Testis (tissue), 2 donors: ENCODE measurements at regions not wholly inside any gene's neighbourhood (a gene's known extent, or its start where the extent isn't known, plus 50 kb on each side); places are given as distances from the start of the nearest gene placed in this dataset.

Source experiments
- DNase-seq: peaks from one replicate; pipeline ENCODE4 v3.0.0-alpha.2; 2019
- H3K27ac ChIP-seq, 2 donors: fragments of 200-600 bp; sonication (generic); one replicate each; pipeline ENCODE4 v1.5.1; 2019
- H3K27me3 ChIP-seq: fragments of 200-600 bp; sonication (generic); one replicate; pipeline ENCODE4 v1.5.1; 2019
- H3K36me3 ChIP-seq: fragments of 200-600 bp; sonication (generic); one replicate; pipeline ENCODE4 v1.5.1; 2017; ENCODE audit warnings: low read depth; ENCODE audit errors: missing control alignments
- H3K4me1 ChIP-seq: fragments of 200-600 bp; sonication (generic); one replicate; pipeline ENCODE4 v1.5.1; 2019
- H3K4me3 ChIP-seq, 2 donors: fragments of 200-600 bp; sonication (generic); one replicate each; pipeline ENCODE4 v1.5.1; 2017 to 2019
- H3K9me3 ChIP-seq: fragments of 200-600 bp; sonication (generic); one replicate; pipeline ENCODE4 v1.5.1; 2017
- CTCF ChIP-seq, 3 experiments: fragments of 450-650 bp in 2 of 3; fragments of 200-600 bp in 1 of 3; sonication (generic) in 1 of 3; IDR thresholded peaks; one replicate each; pipeline ENCODE4 v1.5.1; 2016 to 2019; ENCODE audit warnings: antibody characterized with exemption in 3 of 3, mild to moderate bottlenecking in 2 of 3, moderate library complexity in 1 of 3
- POLR2A ChIP-seq: fragments of 450-650 bp; IDR thresholded peaks from one replicate; pipeline ENCODE4 v1.6.1; 2017; ENCODE audit warnings: antibody characterized with exemption, mild to moderate bottlenecking, moderate library complexity
- WGBS, 2 donors: methylation state at CpG; one replicate each; pipeline ENCODE4 v1.1.5; 2018; 5-methylcytosine and 5-hydroxymethylcytosine counted together
- intact Hi-C: fragments of 100-400 bp; cut with DNase I; formaldehyde crosslinking; loops from one replicate; pipeline ENCODE4 v1.15.1; 2023; ENCODE audit warnings: low total_unique reads

- intact Hi-C loops = no loop called here
- Histone ChIP-seq H3K36me3 (no peaks in the 10 kb centered on the region), H3K4me3 (no peak overlapping the region), H3K27me3 (no peaks in the 10 kb centered on the region), H3K27ac (no peak overlapping the region), H3K9me3 (no peaks in the 10 kb centered on the region), H3K4me1 (no peaks in the 10 kb centered on the region)
- DNase-seq = no peak
- 65 to 67% methylated on average over 3 of the region's 3 CpGs for WGBS, 2 donors
- TF ChIP-seq POLR2A (no peak), CTCF (IDR thresholded peaks at IDR 0.05) (no peak)
These were observed 52.6 kb upstream of the ASB17 start for GRCh38 chr1:75984781-75985180.

GRCh38 chr1:75985827-75986226 is 53.6 kb upstream of the ASB17 start:
- Histone ChIP-seq H3K9me3 (no peaks in the 10 kb centered on the region), H3K27me3 (no peaks in the 10 kb centered on the region), H3K27ac (no peak overlapping the region), H3K4me3 (no peak overlapping the region), H3K4me1 (no peaks in the 10 kb centered on the region), H3K36me3 (no peaks in the 10 kb centered on the region)
- DNase-seq = no peak
- intact Hi-C loops = no loop called here
- TF ChIP-seq POLR2A (no peak), CTCF (IDR thresholded peaks at IDR 0.05) (no peak)
- 85 to 88% methylated on average over 4 of the region's 4 CpGs for WGBS, 2 donors

- Histone ChIP-seq H3K36me3 (no peaks in the 10 kb centered on the region), H3K4me3 (no peak overlapping the region), H3K27ac (no peak overlapping the region), H3K4me1 (no peaks in the 10 kb centered on the region), H3K9me3 (no peaks in the 10 kb centered on the region), H3K27me3 (no peaks in the 10 kb centered on the region)
- no peak for DNase-seq
- TF ChIP-seq CTCF (IDR thresholded peaks at IDR 0.05) = no peak
- TF ChIP-seq POLR2A = no peak
- intact Hi-C loops = no loop called here
These were observed 54.3 kb upstream of the ASB17 start for GRCh38 chr1:75986478-75986877.

- no peak for TF ChIP-seq POLR2A
- TF ChIP-seq CTCF (IDR thresholded peaks at IDR 0.05) = no peak
- Histone ChIP-seq H3K4me1 (no peaks in the 10 kb centered on the region), H3K27ac (no peak overlapping the region), H3K9me3 (no peaks in the 10 kb centered on the region), H3K36me3 (no peaks in the 10 kb centered on the region), H3K4me3 (no peak overlapping the region), H3K27me3 (no peaks in the 10 kb centered on the region)
- intact Hi-C loops = no loop called here
- 86 to 88% methylated on average over 3 of the region's 3 CpGs for whole genome bisulfite sequencing, 2 donors
- no peak for DNase-seq
These were observed 56.9 kb upstream of the ASB17 start for GRCh38 chr1:75989121-75989520.

GRCh38 chr1:75990686-75991085 is 58.5 kb upstream of the ASB17 start:
- Histone ChIP-seq H3K27ac (no peak overlapping the region), H3K4me3 (no peak overlapping the region), H3K27me3 (no peaks in the 10 kb centered on the region), H3K9me3 (no peaks in the 10 kb centered on the region), H3K36me3 (no peaks in the 10 kb centered on the region), H3K4me1 (no peaks in the 10 kb centered on the region)
- TF ChIP-seq POLR2A = no peak
- TF ChIP-seq CTCF (IDR thresholded peaks at IDR 0.05) = no peak
- DNase-seq = no peak
- intact Hi-C loops = no loop called here
- WGBS, 2 donors = 78 to 88% methylated on average over 3 of the region's 3 CpGs
